ENCODE measurements at regions not wholly inside any gene's neighbourhood (a gene's known extent, or its start where the extent isn't known, plus 50 kb on each side); places are given as distances from the start of the nearest gene placed in this dataset.
A peak's percentile ranks its signal among the peaks of the same experiment; 100 is the strongest.

DNA sequence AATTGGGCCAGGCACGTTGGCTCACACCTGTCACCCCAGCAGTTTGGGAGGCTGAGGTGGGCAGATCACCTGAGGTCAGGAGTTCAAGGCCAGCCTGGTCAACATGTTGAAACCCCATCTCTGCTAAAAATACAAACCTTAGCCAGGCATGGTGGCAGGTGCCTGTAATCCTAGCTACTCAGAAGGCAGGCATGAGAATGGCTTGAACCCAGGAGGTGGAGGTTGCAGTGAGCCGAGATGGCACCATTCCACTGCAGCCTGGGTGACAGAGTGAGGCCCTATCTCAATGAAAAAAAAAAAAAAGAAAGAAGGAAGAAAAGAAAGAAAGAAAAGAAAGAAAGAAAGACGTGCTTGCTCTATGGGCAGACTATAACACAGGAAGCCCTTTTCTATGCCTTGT, 84.4 kb downstream of the FOXL1 start:
- Mint-ChIP-seq H3K36me3 (ENCODE audit: low read depth, unreplicated experiment) (no peaks in the 10 kb centered on the region), H3K27me3 (ENCODE audit: low read depth, unreplicated experiment) (peaks cover 1% of the 10 kb centered on the region), H3K4me3 (ENCODE audit: unreplicated experiment) (no peak overlapping the region), H3K9me3 (ENCODE audit: unreplicated experiment) (peaks cover 1% of the 10 kb centered on the region), H3K27ac (ENCODE audit: unreplicated experiment) (peak overlapping the region; percentile 21), H3K4me1 (ENCODE audit: low read depth, unreplicated experiment) (peaks cover 35% of the 10 kb centered on the region)
- Histone ChIP-seq H3K4me2 (ENCODE audit: low read length) (peak overlapping the region; percentile 60), H3K36me3 (ENCODE audit: insufficient read depth, low read length) (no peaks in the 10 kb centered on the region), H3K79me2 (ENCODE audit: insufficient read depth, low read length) (no peaks in the 10 kb centered on the region), H3K27ac (ENCODE audit: low read depth, low read length) (peak overlapping the region; percentile 46), H3K4me1 (ENCODE audit: insufficient read depth, low read length) (peaks cover 54% of the 10 kb centered on the region), H2AFZ (ENCODE audit: low read depth, low read length) (no peak overlapping the region), H3K27me3 (ENCODE audit: insufficient read depth, low read length) (no peaks in the 10 kb centered on the region), H3K4me3 (ENCODE audit: insufficient read depth, low read depth, low read length) (no peak overlapping the region), H4K20me1 (ENCODE audit: insufficient read depth, low read length) (no peaks in the 10 kb centered on the region), H3K9ac (ENCODE audit: low read length) (peak overlapping the region; percentile 18), H3K9me3 (ENCODE audit: insufficient read depth, low read depth, low read length) (peaks cover 6% of the 10 kb centered on the region)
- DNase-seq (ENCODE audit: low read depth) (no peak), FAIRE-seq (no peak)
- TF ChIP-seq EZH2 (IDR thresholded peaks at IDR 0.05; ENCODE audit: insufficient read depth, low read length), result no peak
- TF ChIP-seq, protein P1, sequence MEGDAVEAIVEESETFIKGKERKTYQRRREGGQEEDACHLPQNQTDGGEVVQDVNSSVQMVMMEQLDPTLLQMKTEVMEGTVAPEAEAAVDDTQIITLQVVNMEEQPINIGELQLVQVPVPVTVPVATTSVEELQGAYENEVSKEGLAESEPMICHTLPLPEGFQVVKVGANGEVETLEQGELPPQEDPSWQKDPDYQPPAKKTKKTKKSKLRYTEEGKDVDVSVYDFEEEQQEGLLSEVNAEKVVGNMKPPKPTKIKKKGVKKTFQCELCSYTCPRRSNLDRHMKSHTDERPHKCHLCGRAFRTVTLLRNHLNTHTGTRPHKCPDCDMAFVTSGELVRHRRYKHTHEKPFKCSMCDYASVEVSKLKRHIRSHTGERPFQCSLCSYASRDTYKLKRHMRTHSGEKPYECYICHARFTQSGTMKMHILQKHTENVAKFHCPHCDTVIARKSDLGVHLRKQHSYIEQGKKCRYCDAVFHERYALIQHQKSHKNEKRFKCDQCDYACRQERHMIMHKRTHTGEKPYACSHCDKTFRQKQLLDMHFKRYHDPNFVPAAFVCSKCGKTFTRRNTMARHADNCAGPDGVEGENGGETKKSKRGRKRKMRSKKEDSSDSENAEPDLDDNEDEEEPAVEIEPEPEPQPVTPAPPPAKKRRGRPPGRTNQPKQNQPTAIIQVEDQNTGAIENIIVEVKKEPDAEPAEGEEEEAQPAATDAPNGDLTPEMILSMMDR (IDR thresholded peaks at IDR 0.05; ENCODE audit: insufficient read depth, low read depth, low read length), result no peak

DNA sequence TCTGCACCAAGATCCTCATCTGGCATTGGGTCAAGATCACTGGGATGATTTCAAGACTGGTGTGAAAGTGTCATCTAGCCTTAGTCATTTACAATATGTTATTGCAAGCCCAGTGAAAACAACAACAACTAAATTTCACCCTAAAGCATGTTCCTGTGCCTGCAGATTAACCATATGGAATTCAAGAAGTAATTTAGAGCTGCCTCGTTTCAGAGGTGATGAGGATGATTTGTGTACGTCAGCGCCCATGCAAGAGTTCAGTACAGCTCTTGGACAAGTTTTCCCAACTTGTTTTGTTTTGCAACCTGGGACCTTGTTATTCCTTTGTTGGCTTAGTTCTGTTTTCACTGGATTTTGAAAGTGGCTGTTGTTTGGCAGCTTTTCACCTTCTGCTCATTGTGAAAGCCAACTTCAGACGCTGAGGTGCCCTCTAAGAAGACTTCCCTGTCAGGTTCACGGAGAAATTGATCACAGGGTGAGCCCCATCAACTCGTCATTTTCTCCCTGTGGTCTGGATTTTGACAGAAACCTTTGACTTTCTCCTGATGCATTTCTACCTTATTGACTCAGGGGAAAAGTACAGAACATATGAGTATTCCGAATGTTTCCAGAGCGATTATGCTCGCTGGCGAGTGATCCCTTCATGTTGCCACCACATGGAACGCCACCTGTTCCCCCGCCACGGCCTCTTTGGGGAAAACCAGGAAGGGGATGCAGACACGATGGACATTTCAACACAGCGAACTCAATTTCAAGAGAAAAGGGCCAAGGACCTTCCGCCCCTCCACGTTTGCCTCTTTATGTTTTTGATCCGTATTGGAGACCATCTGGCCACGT, 85.6 kb downstream of the FOXL1 start:
- no peaks in the 10 kb centered on the region for H3K79me2 ChIP-seq (ENCODE audit: insufficient read depth, low read length)
- peak overlapping the region; percentile 82 for H3K27ac Mint-ChIP-seq (ENCODE audit: unreplicated experiment)
- H3K27ac ChIP-seq (ENCODE audit: low read depth, low read length), result peak overlapping the region; percentile 97
- peak overlapping the region; percentile 78 for H3K9ac ChIP-seq (ENCODE audit: low read length)
- H4K20me1 ChIP-seq (ENCODE audit: insufficient read depth, low read length), result no peaks in the 10 kb centered on the region
- H3K4me3 ChIP-seq (ENCODE audit: insufficient read depth, low read depth, low read length), result peak overlapping the region; percentile 20
- no peak for DNase-seq (ENCODE audit: low read depth)
- no peak overlapping the region for H3K4me3 Mint-ChIP-seq (ENCODE audit: unreplicated experiment)
- H3K4me2 ChIP-seq (ENCODE audit: low read length), result peak overlapping the region; percentile 79
- H2AFZ ChIP-seq (ENCODE audit: low read depth, low read length), result peak overlapping the region; percentile 11
- H3K27me3 Mint-ChIP-seq (ENCODE audit: low read depth, unreplicated experiment), result no peaks in the 10 kb centered on the region
- no peaks in the 10 kb centered on the region for H3K27me3 ChIP-seq (ENCODE audit: insufficient read depth, low read length)
- H3K9me3 Mint-ChIP-seq (ENCODE audit: unreplicated experiment), result peaks cover 6% of the 10 kb centered on the region
- TF ChIP-seq EZH2 (IDR thresholded peaks at IDR 0.05; ENCODE audit: insufficient read depth, low read length), result no peak
- peaks cover 58% of the 10 kb centered on the region for H3K4me1 ChIP-seq (ENCODE audit: insufficient read depth, low read length)
- peaks cover 3% of the 10 kb centered on the region for H3K36me3 Mint-ChIP-seq (ENCODE audit: low read depth, unreplicated experiment)
- no peaks in the 10 kb centered on the region for H3K36me3 ChIP-seq (ENCODE audit: insufficient read depth, low read length)
- peaks cover 40% of the 10 kb centered on the region for H3K4me1 Mint-ChIP-seq (ENCODE audit: low read depth, unreplicated experiment)
- FAIRE-seq, result peak; percentile 26
- H3K9me3 ChIP-seq (ENCODE audit: insufficient read depth, low read depth, low read length), result peaks cover 6% of the 10 kb centered on the region

DNA sequence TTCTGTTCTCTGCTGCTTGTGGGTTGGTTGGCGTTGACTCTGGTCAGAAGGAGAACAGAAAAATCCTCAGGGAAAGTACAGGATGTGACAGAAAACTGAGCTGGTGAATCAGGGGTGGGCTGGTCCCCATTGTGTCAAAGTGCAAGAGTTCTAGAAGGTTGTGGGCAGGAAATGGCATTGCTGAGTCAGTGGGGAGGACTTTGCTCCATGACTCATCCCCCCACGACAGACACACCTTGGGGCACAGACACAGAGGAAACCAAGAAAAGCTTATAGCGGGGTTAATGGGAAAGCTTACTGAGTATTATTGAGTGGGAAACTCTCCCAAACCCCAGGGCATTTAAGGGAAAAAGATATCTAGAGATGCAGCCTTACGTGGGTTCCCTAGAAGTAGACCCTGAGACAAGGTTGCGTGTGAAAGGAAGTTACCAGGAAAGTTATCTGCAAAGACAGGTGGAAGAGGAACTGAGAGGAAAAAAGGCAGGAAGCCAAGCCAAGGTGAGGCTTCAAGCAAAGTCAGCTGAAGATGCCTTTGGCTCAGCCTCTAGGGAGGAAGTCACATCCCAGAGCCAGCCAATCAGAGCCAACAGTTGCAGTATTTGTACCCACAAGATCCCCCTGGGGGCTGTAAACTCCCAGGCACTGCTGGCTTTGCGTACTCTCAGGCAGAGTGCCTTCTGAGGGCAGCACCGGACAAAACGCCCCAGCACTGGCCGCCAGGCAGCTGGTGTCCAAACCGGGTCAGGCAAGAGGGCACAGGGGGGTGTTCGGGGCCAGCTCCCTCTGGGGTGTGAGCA, 86.4 kb downstream of the FOXL1 start:
- Mint-ChIP-seq H3K27ac (ENCODE audit: unreplicated experiment) (peak overlapping the region; percentile 82), H3K9me3 (ENCODE audit: unreplicated experiment) (peaks cover 6% of the 10 kb centered on the region), H3K36me3 (ENCODE audit: low read depth, unreplicated experiment) (peaks cover 3% of the 10 kb centered on the region), H3K4me3 (ENCODE audit: unreplicated experiment) (peak overlapping the region; percentile 23), H3K4me1 (ENCODE audit: low read depth, unreplicated experiment) (peaks cover 40% of the 10 kb centered on the region), H3K27me3 (ENCODE audit: low read depth, unreplicated experiment) (no peaks in the 10 kb centered on the region)
- peaks cover 3% of the 10 kb centered on the region for H3K9me3 ChIP-seq (ENCODE audit: insufficient read depth, low read depth, low read length)
- H2AFZ ChIP-seq (ENCODE audit: low read depth, low read length), result peak overlapping the region; percentile 11
- no peaks in the 10 kb centered on the region for H3K27me3 ChIP-seq (ENCODE audit: insufficient read depth, low read length)
- DNase-seq (ENCODE audit: low read depth) (peak; percentile 97), FAIRE-seq (peak; percentile 93)
- H3K4me3 ChIP-seq (ENCODE audit: insufficient read depth, low read depth, low read length), result peak overlapping the region; percentile 34
- TF ChIP-seq EZH2 (IDR thresholded peaks at IDR 0.05; ENCODE audit: insufficient read depth, low read length), result no peak
- TF ChIP-seq, protein P1 (IDR thresholded peaks at IDR 0.05; ENCODE audit: insufficient read depth, low read depth, low read length), result no peak
- H3K4me1 ChIP-seq (ENCODE audit: insufficient read depth, low read length), result peaks cover 61% of the 10 kb centered on the region
- H4K20me1 ChIP-seq (ENCODE audit: insufficient read depth, low read length), result no peaks in the 10 kb centered on the region
- H3K4me2 ChIP-seq (ENCODE audit: low read length), result peak overlapping the region; percentile 79
- H3K79me2 ChIP-seq (ENCODE audit: insufficient read depth, low read length), result no peaks in the 10 kb centered on the region
- H3K27ac ChIP-seq (ENCODE audit: low read depth, low read length), result peak overlapping the region; percentile 97
- H3K9ac ChIP-seq (ENCODE audit: low read length), result peak overlapping the region; percentile 78
- H3K36me3 ChIP-seq (ENCODE audit: insufficient read depth, low read length), result no peaks in the 10 kb centered on the region

Data from astrocyte (in vitro differentiated cells and primary cell).